OCI-LY1 (cell line): ENCODE measurements at regions not wholly inside any gene's neighbourhood (a gene's known extent, or its start where the extent isn't known, plus 50 kb on each side); places are given as distances from the start of the nearest gene placed in this dataset.

ENCODE experiments used
- CTCF ChIP-seq: fragments of 200-600 bp; sonication (generic), shearing (Covaris generic); IDR thresholded peaks from 2 replicates; pipeline ENCODE4 v1.5.1; 2017; ENCODE audit warnings: mild to moderate bottlenecking, antibody characterized with exemption, low read length, moderate library complexity, mixed read lengths
- EZH2 ChIP-seq: fragments of 200-600 bp; sonication (generic), shearing (Covaris generic); IDR thresholded peaks from 2 replicates; pipeline ENCODE4 v1.8.0; 2017; ENCODE audit warnings: borderline replicate concordance, mixed run types, mild to moderate bottlenecking, antibody characterized with exemption, low read length, moderate library complexity, mixed read lengths

DNA sequence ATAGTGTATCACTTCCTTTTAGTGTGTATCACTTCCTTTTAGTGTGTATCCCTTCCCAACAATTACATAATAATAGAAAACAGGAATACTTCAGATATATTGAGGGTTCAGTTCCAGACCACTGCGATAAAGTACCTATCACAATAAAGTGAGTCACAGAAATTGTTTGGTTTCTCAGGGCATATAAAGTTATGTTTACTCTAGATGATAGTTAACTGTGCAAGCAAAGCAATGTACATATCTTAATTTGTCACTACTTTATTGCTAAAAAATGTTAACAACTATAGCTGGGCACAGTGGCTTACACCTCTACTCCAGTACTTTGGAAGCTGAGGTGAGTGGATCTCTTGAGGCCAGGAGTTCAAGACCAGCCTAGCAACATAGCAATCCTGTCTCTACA is 938.4 kb downstream of the CCSER2 start:
- TF ChIP-seq CTCF, result no peak
- TF ChIP-seq EZH2, result no peak
